Fibroblast of gingiva (primary cell): ENCODE measurements at regions not wholly inside any gene's neighbourhood (a gene's known extent, or its start where the extent isn't known, plus 50 kb on each side); places are given as distances from the start of the nearest gene placed in this dataset.
"Not testable (repeated sequence)": the region's sequence is repeated elsewhere in the genome, so short reads cannot be mapped to it uniquely, and the experiment has no call there.

Source experiments
- DNase-seq: peaks from one replicate; pipeline ENCODE4 v3.0.0-alpha.2; 2011; ENCODE audit warnings: low read depth

- DNase-seq, result no peak
Observed at GRCh38 chr12:68984796-68985573, 52.0 kb upstream of the CPM start.

GRCh38 chr12:68997526-68997925 is 64.6 kb upstream of the CPM start:
- not testable (repeated sequence) for DNase-seq

DNA sequence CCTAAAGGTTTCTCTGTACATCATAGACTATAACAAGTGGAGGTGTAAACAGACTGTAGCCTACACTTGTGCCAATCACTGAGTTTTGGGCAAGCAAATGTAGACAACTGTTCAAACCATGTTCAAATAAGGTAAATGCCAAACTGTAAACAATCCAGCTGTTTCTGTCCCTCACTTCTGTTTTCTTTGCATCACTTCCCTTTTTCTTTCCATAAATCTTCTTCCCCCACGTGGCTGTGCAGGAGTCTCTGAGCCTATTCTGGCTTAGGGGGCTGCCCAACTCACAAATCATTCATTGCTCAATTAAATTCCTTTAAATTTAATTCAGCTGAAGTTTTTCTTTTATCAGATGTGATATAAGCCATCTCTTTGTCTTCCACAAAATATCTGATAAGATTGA is 65.1 kb upstream of the CPM start:
- DNase-seq, result no peak

GRCh38 chr12:69000074-69000473 is 67.1 kb upstream of the CPM start:
- DNase-seq, result no peak

DNA sequence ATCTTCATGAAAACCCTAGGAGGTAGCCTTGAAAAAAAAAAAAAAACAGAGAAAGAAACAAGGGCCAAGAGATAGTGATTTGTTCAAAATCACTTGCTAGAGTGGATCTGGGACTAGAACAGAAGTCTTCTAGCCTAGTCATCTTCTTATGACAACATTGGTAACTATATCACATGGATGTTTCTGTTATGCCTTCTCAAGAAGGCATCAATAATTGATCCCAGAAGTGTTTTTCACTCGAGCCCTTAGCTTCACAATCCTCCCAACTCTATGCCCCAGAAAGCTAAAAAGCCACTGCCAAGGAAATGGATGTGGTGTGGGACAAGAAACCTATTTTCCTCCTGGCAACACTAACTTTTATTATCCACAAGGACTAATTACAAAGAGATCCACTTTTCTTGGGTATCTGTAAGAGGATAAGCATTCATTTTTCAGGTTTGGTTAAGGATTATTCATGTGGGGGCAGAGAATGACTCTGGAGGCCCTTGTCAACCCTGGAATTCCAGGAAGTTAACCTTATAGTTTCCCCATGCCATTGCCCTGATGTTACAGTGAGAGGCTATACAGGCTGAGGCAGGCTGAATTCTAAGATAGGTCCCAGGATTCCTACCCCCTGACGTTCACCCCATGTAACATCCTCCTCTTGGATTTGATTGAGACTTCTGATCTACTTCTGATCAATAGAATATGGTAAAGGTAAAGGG is 67.7 kb upstream of the CPM start:
- DNase-seq, result peak; percentile 29

DNA sequence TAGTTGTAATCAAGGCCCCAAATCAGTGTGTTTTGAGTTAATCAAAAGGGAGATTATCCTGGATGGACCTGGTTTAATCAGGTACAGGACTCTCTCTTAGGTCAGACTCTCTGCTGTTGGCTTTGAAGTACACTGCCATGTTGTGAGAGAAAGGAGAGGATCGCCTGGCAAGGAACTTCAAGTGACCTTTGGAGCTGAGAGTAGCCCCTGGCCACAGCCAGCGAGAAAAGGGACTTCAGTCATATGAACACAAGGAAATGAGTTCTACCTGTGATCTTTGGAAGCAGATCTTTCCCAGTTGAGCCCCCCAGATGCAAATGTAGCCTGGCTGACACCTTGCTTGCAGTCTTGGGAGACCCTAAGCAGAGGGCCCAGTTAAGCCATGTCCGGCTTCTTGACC is 68.3 kb upstream of the CPM start:
- DNase-seq, result no peak

GRCh38 chr12:69002969-69003368 is 70.0 kb upstream of the CPM start:
- no peak for DNase-seq

DNA sequence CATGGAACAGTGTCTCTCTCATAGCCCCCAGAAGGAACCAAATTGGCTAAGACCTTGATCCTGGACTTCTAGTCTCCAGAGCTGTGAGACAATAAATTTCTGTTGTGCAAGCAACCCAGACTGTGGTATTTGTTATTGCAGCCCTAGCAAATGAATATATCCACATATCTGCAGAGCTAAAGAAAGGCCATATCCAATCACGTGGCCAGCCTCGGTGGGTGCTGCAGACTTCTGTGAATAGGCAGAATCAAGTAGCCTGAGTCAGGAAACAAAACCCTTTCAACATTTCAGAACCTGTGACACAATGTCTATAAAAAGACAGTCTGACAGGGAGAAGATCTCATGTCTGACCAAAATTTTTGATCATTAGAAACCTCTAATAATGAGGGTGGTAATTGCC is 71.0 kb upstream of the CPM start:
- DNase-seq, result no peak

DNA sequence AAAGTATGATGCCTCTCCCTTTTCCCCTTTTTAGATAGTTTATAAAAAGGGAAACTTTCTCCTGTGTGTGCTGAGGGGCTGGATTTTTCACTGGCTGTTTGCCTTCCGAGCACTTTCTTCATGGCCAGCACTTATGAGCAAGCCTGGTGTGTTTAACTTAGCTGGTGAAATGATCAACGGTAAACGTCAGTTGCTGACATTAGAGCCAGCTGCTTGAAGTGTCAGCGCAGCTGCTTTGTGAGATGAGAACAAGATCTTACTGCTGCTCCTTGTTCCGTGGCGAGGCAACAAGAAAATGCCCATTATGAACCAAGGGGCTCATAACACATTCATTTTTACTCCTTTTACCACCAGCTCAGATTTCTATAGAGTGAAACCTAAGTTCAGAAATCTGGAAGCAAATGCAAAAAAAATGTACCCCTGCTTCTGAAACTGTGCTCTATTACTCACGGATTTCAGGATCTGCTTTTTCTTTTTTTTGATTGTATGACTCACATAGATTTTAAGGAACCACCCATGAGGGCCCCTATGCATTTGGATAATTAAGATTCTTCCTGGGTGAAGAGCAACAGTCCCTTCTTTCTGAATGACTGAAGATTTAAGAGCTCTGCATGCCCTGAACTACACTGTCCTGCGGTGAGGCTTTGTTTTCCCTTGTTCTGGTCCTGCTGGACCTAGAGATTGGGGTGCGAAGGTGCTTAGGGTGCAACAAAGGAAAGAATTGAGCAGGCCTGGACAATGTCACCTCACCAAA is 74.3 kb upstream of the CPM start:
- DNase-seq, result peak; percentile 83

- DNase-seq, result no peak
Observed at GRCh38 chr12:69007855-69008351, 74.9 kb upstream of the CPM start.

- DNase-seq, result no peak
Observed at GRCh38 chr12:69008520-69008919, 75.5 kb upstream of the CPM start.

- DNase-seq, result no peak
Observed at GRCh38 chr12:69014047-69014446, 81.1 kb upstream of the CPM start.

- no peak for DNase-seq
Observed at GRCh38 chr12:69015017-69015416, 82.0 kb upstream of the CPM start.

GRCh38 chr12:69015831-69016230 is 82.9 kb upstream of the CPM start:
- DNase-seq, result no peak

GRCh38 chr12:69019082-69019481 is 86.1 kb upstream of the CPM start:
- DNase-seq, result no peak

DNA sequence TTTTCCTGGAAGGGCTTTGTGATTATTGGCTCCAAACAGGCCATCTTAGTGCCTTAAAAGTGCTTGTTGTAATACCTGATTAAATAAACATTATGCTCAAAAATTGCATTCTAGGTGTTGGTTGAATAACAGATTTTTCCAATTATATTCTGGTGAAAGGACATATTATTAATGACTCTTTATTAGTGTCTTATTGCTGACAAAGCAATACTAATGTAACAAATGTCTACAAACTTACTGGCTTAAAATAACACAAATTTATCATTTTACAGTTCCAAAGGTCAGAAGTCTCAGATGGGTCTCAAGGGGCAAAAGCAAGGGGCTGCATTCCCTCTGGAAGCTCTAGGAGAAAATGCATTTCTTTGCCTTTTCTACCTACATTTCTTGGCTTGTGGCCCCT is 86.9 kb upstream of the CPM start:
- no peak for DNase-seq

GRCh38 chr12:69022674-69023073 is 89.7 kb upstream of the CPM start:
- no peak for DNase-seq

DNA sequence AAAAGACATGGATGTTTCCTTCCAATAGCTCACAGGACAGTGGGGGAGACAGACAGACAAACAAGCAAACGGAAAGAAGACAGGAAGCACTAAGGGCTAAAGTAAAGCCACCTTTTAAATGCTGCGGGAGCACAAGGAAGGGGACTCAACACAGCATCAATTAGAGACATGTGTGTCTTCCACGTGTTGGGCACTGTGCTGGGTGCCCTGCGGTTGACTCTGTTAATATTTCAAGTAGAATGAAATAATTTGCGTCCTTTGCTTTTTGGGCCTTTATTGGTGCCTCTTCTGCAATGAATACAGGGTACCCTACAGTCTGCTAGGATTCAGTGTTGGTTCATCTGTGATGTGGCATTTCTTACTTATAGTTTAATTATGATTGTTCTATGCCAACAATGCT is 90.9 kb upstream of the CPM start:
- DNase-seq, result no peak

DNA sequence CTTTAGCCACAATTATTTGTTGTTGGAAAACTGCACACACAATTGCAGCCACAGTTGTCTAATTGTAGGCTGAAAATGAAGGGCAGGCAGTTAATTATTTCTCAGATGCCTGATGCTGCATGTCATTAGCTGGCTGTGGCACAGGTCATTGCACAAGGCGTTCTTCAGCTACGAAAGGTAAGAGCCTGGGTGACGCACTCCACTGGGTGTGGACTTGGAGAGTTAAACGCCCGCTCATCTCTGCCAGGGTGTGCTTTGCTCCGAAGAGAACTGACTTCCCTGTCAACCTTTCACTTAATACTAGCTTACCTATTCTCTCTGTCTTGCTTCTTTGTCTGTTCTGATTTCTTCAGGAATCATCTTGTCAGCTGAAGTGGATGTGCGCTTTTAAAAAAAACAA is 91.4 kb upstream of the CPM start:
- DNase-seq, result peak; percentile 41

DNA sequence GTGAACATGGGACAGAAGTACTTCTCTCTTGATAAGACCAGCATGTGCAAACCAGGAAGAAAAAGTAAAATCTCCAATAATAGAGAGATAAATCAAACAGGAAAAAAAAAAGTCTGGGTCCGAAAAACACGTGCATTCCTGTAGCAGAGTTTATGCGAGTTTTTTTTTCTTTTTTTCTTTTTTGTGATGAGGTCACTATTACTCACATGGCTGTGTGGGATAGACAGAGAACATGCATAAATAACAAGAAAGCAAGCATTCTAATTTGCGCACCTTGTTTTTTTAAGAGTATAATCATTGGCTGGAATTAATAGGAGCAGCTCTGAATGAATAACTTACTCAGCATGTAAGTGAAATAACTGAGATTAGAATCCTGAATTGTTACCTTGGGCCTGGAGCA is 91.9 kb upstream of the CPM start:
- DNase-seq, result no peak

- no peak for DNase-seq
Observed at GRCh38 chr12:69026336-69026735, 93.4 kb upstream of the CPM start.

GRCh38 chr12:69027411-69027881 is 94.5 kb upstream of the CPM start:
- DNase-seq, result no peak
